Ishikawa (cell line): ENCODE measurements at regions not wholly inside any gene's neighbourhood (a gene's known extent, or its start where the extent isn't known, plus 50 kb on each side); places are given as distances from the start of the nearest gene placed in this dataset.

Experiments used
- CEBPB ChIP-seq: IDR thresholded peaks from 2 replicates; pipeline ENCODE4 v1.6.1; 2012
- CREB1 ChIP-seq: IDR thresholded peaks from 2 replicates; pipeline ENCODE4 v1.6.1; 2012; ENCODE audit warnings: low read depth
- EGR1 ChIP-seq: IDR thresholded peaks from 2 replicates; pipeline ENCODE4 v1.6.1; 2012
- EP300 ChIP-seq: IDR thresholded peaks from 2 replicates; pipeline ENCODE4 v1.6.1; 2012; ENCODE audit warnings: borderline replicate concordance
- FOXM1 ChIP-seq: IDR thresholded peaks from 2 replicates; pipeline ENCODE4 v1.6.1; 2012; ENCODE audit warnings: low read depth, borderline replicate concordance
- MAX ChIP-seq: IDR thresholded peaks from 2 replicates; pipeline ENCODE4 v1.6.1; 2012
- NFIC ChIP-seq: IDR thresholded peaks from 2 replicates; pipeline ENCODE4 v1.6.1; 2012
- RAD21 ChIP-seq: IDR thresholded peaks from 2 replicates; pipeline ENCODE4 v1.6.1; 2012; ENCODE audit warnings: low read depth
- REST ChIP-seq: IDR thresholded peaks from 2 replicates; pipeline ENCODE4 v1.6.1; 2012; ENCODE audit warnings: low read depth, mild to moderate bottlenecking
- TAF1 ChIP-seq: IDR thresholded peaks from 2 replicates; pipeline ENCODE4 v1.6.1; 2012; ENCODE audit warnings: low read depth, mild to moderate bottlenecking
- TCF12 ChIP-seq: IDR thresholded peaks from 2 replicates; pipeline ENCODE4 v1.6.1; 2012; ENCODE audit warnings: low read depth
- TEAD4 ChIP-seq: IDR thresholded peaks from 2 replicates; pipeline ENCODE4 v1.6.1; 2012
- USF1 ChIP-seq: IDR thresholded peaks from 2 replicates; pipeline ENCODE4 v1.6.1; 2012
- YY1 ChIP-seq: IDR thresholded peaks from 2 replicates; pipeline ENCODE4 v1.6.1; 2012; ENCODE audit warnings: low read depth
- ZBTB7A ChIP-seq: IDR thresholded peaks from 2 replicates; pipeline ENCODE4 v1.6.1; 2012; ENCODE audit warnings: low read depth

- TF ChIP-seq ZBTB7A, result no peak
- no peak for TF ChIP-seq NFIC
- no peak for TF ChIP-seq EP300
- TF ChIP-seq USF1, result no peak
- TF ChIP-seq EGR1, result no peak
- TF ChIP-seq TCF12, result no peak
- no peak for TF ChIP-seq REST
- TF ChIP-seq CREB1, result no peak
- TF ChIP-seq TEAD4, result no peak
- TF ChIP-seq MAX, result no peak
- no peak for TF ChIP-seq YY1
- no peak for TF ChIP-seq CEBPB
- no peak for TF ChIP-seq TAF1
- no peak for TF ChIP-seq FOXM1
- TF ChIP-seq RAD21, result no peak
Observed at GRCh38 chr6:14887181-14887580, 358.7 kb upstream of the JARID2 start.

- no peak for TF ChIP-seq EP300
- no peak for TF ChIP-seq TEAD4
- no peak for TF ChIP-seq TCF12
- TF ChIP-seq FOXM1, result no peak
Observed at GRCh38 chr6:14887986-14888574, 357.8 kb upstream of the JARID2 start.

GRCh38 chr6:14888575-14889000 is 357.3 kb upstream of the JARID2 start:
- TF ChIP-seq TEAD4, result no peak
- TF ChIP-seq FOXM1, result no peak
- no peak for TF ChIP-seq MAX
- no peak for TF ChIP-seq CEBPB
- TF ChIP-seq NFIC, result no peak
- TF ChIP-seq REST, result no peak
- TF ChIP-seq ZBTB7A, result no peak
- no peak for TF ChIP-seq USF1
- TF ChIP-seq EP300, result no peak
- TF ChIP-seq RAD21, result no peak
- TF ChIP-seq YY1, result no peak
- TF ChIP-seq CREB1, result no peak
- no peak for TF ChIP-seq EGR1
- TF ChIP-seq TCF12, result no peak
- TF ChIP-seq TAF1, result no peak

- no peak for TF ChIP-seq RAD21
- no peak for TF ChIP-seq USF1
Observed at GRCh38 chr6:14889188-14889587, 356.7 kb upstream of the JARID2 start.

- no peak for TF ChIP-seq TAF1
- TF ChIP-seq RAD21, result no peak
- no peak for TF ChIP-seq MAX
Observed at GRCh38 chr6:14889611-14890593, 356.0 kb upstream of the JARID2 start.
